ENCODE measurements at regions not wholly inside any gene's neighbourhood (a gene's known extent, or its start where the extent isn't known, plus 50 kb on each side); places are given as distances from the start of the nearest gene placed in this dataset.

GRCh38 chr4:11495291-11495690 is 66.6 kb upstream of the HS3ST1 start:
- ATAC-seq (no peak), FAIRE-seq (no peak), DNase-seq (no peak)
- Histone ChIP-seq H3K27me3 (no peaks in the 10 kb centered on the region), H3K9me3 (no peaks in the 10 kb centered on the region), H3K4me3 (no peak overlapping the region), H3K4me1 (no peaks in the 10 kb centered on the region), H3K36me3 (no peaks in the 10 kb centered on the region), H3K27ac (no peak overlapping the region)
- no peak for TF ChIP-seq CTCF (IDR thresholded peaks at IDR 0.05)
- intact Hi-C loops (cut with DNase I), result no loop called here

GRCh38 chr4:11494232-11494631 is 65.5 kb upstream of the HS3ST1 start:
- FAIRE-seq, result no peak
- TF ChIP-seq CTCF (IDR thresholded peaks at IDR 0.05), result no peak

GRCh38 chr4:11489453-11490083 is 60.9 kb upstream of the HS3ST1 start:
- Histone ChIP-seq H3K4me3 (no peak overlapping the region), H3K27ac (no peak overlapping the region), H3K27me3 (no peaks in the 10 kb centered on the region), H3K9me3 (no peaks in the 10 kb centered on the region), H3K36me3 (no peaks in the 10 kb centered on the region), H3K4me1 (no peaks in the 10 kb centered on the region)
- no peak for TF ChIP-seq CTCF (IDR thresholded peaks at IDR 0.05)
- intact Hi-C loops (cut with DNase I), result no loop called here
- 57 to 67% methylated on average over 3 of the region's 3 CpGs for WGBS, 2 donors
- ATAC-seq (peak in 2 of 4 donors; percentile 79 to 80), DNase-seq (no peak), FAIRE-seq (no peak)

More at GRCh38 chr4:11494232-11494631, 65.5 kb upstream of the HS3ST1 start:
- Histone ChIP-seq H3K27me3 (no peaks in the 10 kb centered on the region), H3K9me3 (no peaks in the 10 kb centered on the region), H3K4me3 (no peak overlapping the region), H3K36me3 (no peaks in the 10 kb centered on the region), H3K4me1 (no peaks in the 10 kb centered on the region), H3K27ac (no peak overlapping the region)
- 28 to 29% methylated on average over 3 of the region's 3 CpGs for WGBS, 2 donors
- no peak for ATAC-seq
- DNase-seq, result no peak
- intact Hi-C loops (cut with DNase I), result no loop called here

GRCh38 chr4:11488657-11489452 is 60.2 kb upstream of the HS3ST1 start:
- Histone ChIP-seq H3K9me3 (no peaks in the 10 kb centered on the region), H3K4me3 (no peak overlapping the region), H3K4me1 (no peaks in the 10 kb centered on the region), H3K27ac (no peak overlapping the region), H3K27me3 (no peaks in the 10 kb centered on the region), H3K36me3 (no peaks in the 10 kb centered on the region)
- no peak for TF ChIP-seq CTCF (IDR thresholded peaks at IDR 0.05)
- no peak for ATAC-seq
- no peak for DNase-seq
- FAIRE-seq, result no peak
- 62 to 71% methylated on average over 6 of the region's 6 CpGs for WGBS, 2 donors
- intact Hi-C loops (cut with DNase I), result no loop called here

Measured in pancreas (tissue), 10 donors.